H9 (cell line): ENCODE measurements at regions not wholly inside any gene's neighbourhood (a gene's known extent, or its start where the extent isn't known, plus 50 kb on each side); places are given as distances from the start of the nearest gene placed in this dataset.

Experiments
- DNase-seq: peaks from one replicate; pipeline ENCODE4 v3.0.0-alpha.2; 2017
- H2AFZ ChIP-seq: one replicate; pipeline ENCODE4 v1.6.1; 2013; ENCODE audit warnings: mild to moderate bottlenecking, low read length, control low read depth, moderate library complexity
- H2AK5ac ChIP-seq: 2 replicates; pipeline ENCODE4 v1.6.1; 2013; ENCODE audit warnings: low read length, control low read depth, mixed read lengths; ENCODE audit not compliant: insufficient read length
- H2BK120ac ChIP-seq: one replicate; pipeline ENCODE4 v1.6.1; 2013; ENCODE audit warnings: low read depth, mild to moderate bottlenecking, low read length, control low read depth, inconsistent platforms; ENCODE audit not compliant: poor library complexity, severe bottlenecking
- H2BK12ac ChIP-seq: 2 replicates; pipeline ENCODE4 v1.6.1; 2013; ENCODE audit warnings: low read length, control low read depth, mixed read lengths, low read depth; ENCODE audit not compliant: insufficient read length
- H2BK15ac ChIP-seq: 2 replicates; pipeline ENCODE4 v1.6.1; 2013; ENCODE audit warnings: low read depth, low read length, control low read depth
- H2BK20ac ChIP-seq: one replicate; pipeline ENCODE4 v1.6.1; 2013; ENCODE audit warnings: low read depth, mild to moderate bottlenecking, low read length, control low read depth, inconsistent platforms; ENCODE audit not compliant: poor library complexity, severe bottlenecking
- H2BK5ac ChIP-seq: 2 replicates; pipeline ENCODE4 v1.6.1; 2013; ENCODE audit warnings: low read length, control low read depth, mixed read lengths; ENCODE audit not compliant: insufficient read length
- H3K14ac ChIP-seq: 2 replicates; pipeline ENCODE4 v1.6.1; 2013; ENCODE audit warnings: low read length, control low read depth; ENCODE audit not compliant: insufficient read depth
- H3K18ac ChIP-seq: 2 replicates; pipeline ENCODE4 v1.6.1; 2013; ENCODE audit warnings: low read depth, mild to moderate bottlenecking, mixed read lengths, low read length, control low read depth; ENCODE audit not compliant: insufficient read length
- H3K23ac ChIP-seq: 2 replicates; pipeline ENCODE4 v1.6.1; 2013; ENCODE audit warnings: low read length, control low read depth, mixed read lengths, low read depth; ENCODE audit not compliant: insufficient read length
- H3K23me2 ChIP-seq: 2 replicates; pipeline ENCODE4 v1.6.1; 2013; ENCODE audit warnings: low read depth, mild to moderate bottlenecking, mixed read lengths, low read length, control low read depth; ENCODE audit not compliant: insufficient read length, poor library complexity, severe bottlenecking
- H3K27ac ChIP-seq: 2 replicates; pipeline ENCODE4 v1.5.1; 2013; ENCODE audit warnings: low read length, control low read depth, mixed read lengths, low read depth; ENCODE audit not compliant: insufficient read length
- H3K27me3 ChIP-seq: 2 replicates; pipeline ENCODE4 v1.6.1; 2013; ENCODE audit warnings: low read length, control low read depth, inconsistent platforms; ENCODE audit not compliant: insufficient read depth
- H3K4ac ChIP-seq: 2 replicates; pipeline ENCODE4 v1.6.1; 2013; ENCODE audit warnings: low read depth, mild to moderate bottlenecking, control low read depth, inconsistent platforms, low read length, moderate library complexity
- H3K4me1 ChIP-seq: 2 replicates; pipeline ENCODE4 v1.6.1; 2013; ENCODE audit warnings: low read length, control low read depth, inconsistent platforms; ENCODE audit not compliant: insufficient read depth
- H3K4me2 ChIP-seq: 2 replicates; pipeline ENCODE4 v1.6.1; 2013; ENCODE audit warnings: low read length, control low read depth, mixed read lengths; ENCODE audit not compliant: insufficient read length, insufficient read depth
- H3K56ac ChIP-seq: 2 replicates; pipeline ENCODE4 v1.6.1; 2013; ENCODE audit warnings: low read depth, mild to moderate bottlenecking, mixed read lengths, low read length, control low read depth; ENCODE audit not compliant: insufficient read length
- H3K79me1 ChIP-seq: 2 replicates; pipeline ENCODE4 v1.6.1; 2013; ENCODE audit warnings: low read depth, mild to moderate bottlenecking, moderate library complexity, low read length, control low read depth, inconsistent platforms; ENCODE audit not compliant: insufficient read depth, poor library complexity, severe bottlenecking
- H3K79me2 ChIP-seq: 2 replicates; pipeline ENCODE4 v1.6.1; 2013; ENCODE audit warnings: low read length, control low read depth, inconsistent platforms; ENCODE audit not compliant: insufficient read depth
- H3K9ac ChIP-seq: 2 replicates; pipeline ENCODE4 v1.6.1; 2013; ENCODE audit warnings: low read length, control low read depth, mixed read lengths; ENCODE audit not compliant: insufficient read length; ENCODE audit errors: extremely low read depth
- H3K9me3 ChIP-seq: one replicate; pipeline ENCODE4 v1.6.1; 2013; ENCODE audit warnings: low read depth, low read length, inconsistent platforms; ENCODE audit not compliant: control insufficient read depth
- H3T11ph ChIP-seq: one replicate; pipeline ENCODE4 v1.6.1; 2013; ENCODE audit warnings: mild to moderate bottlenecking, low read length, control low read depth, inconsistent platforms
- H4K20me1 ChIP-seq: one replicate; pipeline ENCODE4 v1.6.1; 2013; ENCODE audit not compliant: control insufficient read depth, insufficient read length, insufficient read depth
- H4K5ac ChIP-seq: 2 replicates; pipeline ENCODE4 v1.6.1; 2013; ENCODE audit warnings: low read depth, mild to moderate bottlenecking, mixed read lengths, low read length, control low read depth; ENCODE audit not compliant: insufficient read length
- H4K8ac ChIP-seq: replicated peaks from 2 replicates; pipeline ENCODE4 v1.6.1; 2013; ENCODE audit warnings: low read length, control low read depth, mixed read lengths, low read depth; ENCODE audit not compliant: insufficient read length
- H4K91ac ChIP-seq: 2 replicates; pipeline ENCODE4 v1.6.1; 2013; ENCODE audit warnings: low read depth, mild to moderate bottlenecking, moderate library complexity, mixed read lengths, low read length, control low read depth; ENCODE audit not compliant: insufficient read length
- H3K27ac Mint-ChIP-seq, 3 experiments: 2 replicates in 2 of 3; 3 replicates in 1 of 3; pipeline ENCODE4 v1.8.0; 2020 to 2021; ENCODE audit warnings: mixed read lengths in 3 of 3, mild to moderate bottlenecking in 1 of 3, moderate library complexity in 1 of 3
- H3K27me3 Mint-ChIP-seq: 2 replicates; pipeline ENCODE4 v1.8.0; 2021; ENCODE audit warnings: low read depth, mild to moderate bottlenecking, moderate library complexity, mixed read lengths
- H3K36me3 Mint-ChIP-seq, 3 experiments: 2 replicates in 2 of 3; 3 replicates in 1 of 3; pipeline ENCODE4 v1.8.0; 2020 to 2021; ENCODE audit warnings: low read depth in 3 of 3, mixed read lengths in 3 of 3; ENCODE audit not compliant: insufficient read depth in 1 of 3
- H3K4me1 Mint-ChIP-seq, 2 experiments: 2 replicates each; pipeline ENCODE4 v1.8.0; 2020; ENCODE audit warnings: mixed read lengths in 2 of 2
- H3K4me3 Mint-ChIP-seq, 2 experiments: 2 replicates in 1 of 2; 3 replicates in 1 of 2; pipeline ENCODE4 v1.8.0; 2020 to 2021; ENCODE audit warnings: mild to moderate bottlenecking in 2 of 2, mixed read lengths in 2 of 2, moderate library complexity in 1 of 2
- H3K9me3 Mint-ChIP-seq, 2 experiments: 2 replicates in 1 of 2; 3 replicates in 1 of 2; pipeline ENCODE4 v1.8.0; 2020; ENCODE audit warnings: mild to moderate bottlenecking in 2 of 2, mixed read lengths in 2 of 2, moderate library complexity in 1 of 2
- WGBS: extraction: QIAGEN DNeasy Blood & Tissue Kit; methylation state at CpG from one replicate; pipeline ENCODE4 v1.1.7; 2013; ENCODE audit warnings: missing lambda C conversion rate, low lambda C conversion rate, mixed read lengths; ENCODE audit not compliant: insufficient read length; ENCODE audit errors: extremely low coverage; 5-methylcytosine and 5-hydroxymethylcytosine counted together
- TF ChIP-seq, protein P1 (sequence below): fragments of 200-600 bp; sonication (generic); conservative IDR thresholded peaks from 3 replicates; pipeline ENCODE4 v1.8.0; 2021; ENCODE audit warnings: antibody characterized with exemption, mild to moderate bottlenecking

- Histone ChIP-seq H4K91ac (no peak overlapping the region), H2BK12ac (no peak overlapping the region), H3K27ac (no peak overlapping the region), H3K9me3 (no peaks in the 10 kb centered on the region), H2AFZ (no peak overlapping the region), H3K4ac (no peak overlapping the region), H3K18ac (no peak overlapping the region), H3K4me1 (no peaks in the 10 kb centered on the region), H3K56ac (no peak overlapping the region), H4K20me1 (no peaks in the 10 kb centered on the region), H2BK120ac (no peak overlapping the region), H2BK20ac (no peak overlapping the region), H3K79me2 (no peaks in the 10 kb centered on the region), H3K27me3 (no peaks in the 10 kb centered on the region), H2BK15ac (no peak overlapping the region), H3T11ph (no peak overlapping the region), H4K5ac (no peak overlapping the region), H3K14ac (no peak overlapping the region), H2BK5ac (no peak overlapping the region), H3K23me2 (no peaks in the 10 kb centered on the region), H3K23ac (no peak overlapping the region), H4K8ac (no peak overlapping the region), H3K79me1 (no peaks in the 10 kb centered on the region), H3K4me2 (no peak overlapping the region), H3K9ac (no peak overlapping the region), H2AK5ac (no peak overlapping the region)
- no peak for DNase-seq
- H3K36me3 Mint-ChIP-seq, result no peaks in the 10 kb centered on the region
- H3K9me3 Mint-ChIP-seq, result no peaks in the 10 kb centered on the region
- no peaks in the 10 kb centered on the region for H3K27me3 Mint-ChIP-seq
- peaks cover 3 to 4% of the 10 kb centered on the region in 2 experiments; a peak in 3 of 4 replicates for H3K4me1 Mint-ChIP-seq
- H3K4me3 Mint-ChIP-seq, result no peak overlapping the region
- no CpG with 5 or more reads among the region's 1 CpG for WGBS
- no peak overlapping the region for H3K27ac Mint-ChIP-seq
- TF ChIP-seq, protein P1, sequence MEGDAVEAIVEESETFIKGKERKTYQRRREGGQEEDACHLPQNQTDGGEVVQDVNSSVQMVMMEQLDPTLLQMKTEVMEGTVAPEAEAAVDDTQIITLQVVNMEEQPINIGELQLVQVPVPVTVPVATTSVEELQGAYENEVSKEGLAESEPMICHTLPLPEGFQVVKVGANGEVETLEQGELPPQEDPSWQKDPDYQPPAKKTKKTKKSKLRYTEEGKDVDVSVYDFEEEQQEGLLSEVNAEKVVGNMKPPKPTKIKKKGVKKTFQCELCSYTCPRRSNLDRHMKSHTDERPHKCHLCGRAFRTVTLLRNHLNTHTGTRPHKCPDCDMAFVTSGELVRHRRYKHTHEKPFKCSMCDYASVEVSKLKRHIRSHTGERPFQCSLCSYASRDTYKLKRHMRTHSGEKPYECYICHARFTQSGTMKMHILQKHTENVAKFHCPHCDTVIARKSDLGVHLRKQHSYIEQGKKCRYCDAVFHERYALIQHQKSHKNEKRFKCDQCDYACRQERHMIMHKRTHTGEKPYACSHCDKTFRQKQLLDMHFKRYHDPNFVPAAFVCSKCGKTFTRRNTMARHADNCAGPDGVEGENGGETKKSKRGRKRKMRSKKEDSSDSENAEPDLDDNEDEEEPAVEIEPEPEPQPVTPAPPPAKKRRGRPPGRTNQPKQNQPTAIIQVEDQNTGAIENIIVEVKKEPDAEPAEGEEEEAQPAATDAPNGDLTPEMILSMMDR, result no peak
Observed at GRCh38 chr4:158065603-158066002, 107.2 kb downstream of the GASK1B start.
